GM19023 (cell line): ENCODE measurements at regions not wholly inside any gene's neighbourhood (a gene's known extent, or its start where the extent isn't known, plus 50 kb on each side); places are given as distances from the start of the nearest gene placed in this dataset.
"Not testable (repeated sequence)": the region's sequence is repeated elsewhere in the genome, so short reads cannot be mapped to it uniquely, and the experiment has no call there.

Experiments
- ATAC-seq: cut with Tn5 transposase; IDR thresholded peaks from one replicate; pipeline ENCODE4 v1.9.1; 2021; ENCODE audit warnings: mild to moderate bottlenecking, moderate library complexity; ENCODE audit not compliant: unreplicated experiment

DNA sequence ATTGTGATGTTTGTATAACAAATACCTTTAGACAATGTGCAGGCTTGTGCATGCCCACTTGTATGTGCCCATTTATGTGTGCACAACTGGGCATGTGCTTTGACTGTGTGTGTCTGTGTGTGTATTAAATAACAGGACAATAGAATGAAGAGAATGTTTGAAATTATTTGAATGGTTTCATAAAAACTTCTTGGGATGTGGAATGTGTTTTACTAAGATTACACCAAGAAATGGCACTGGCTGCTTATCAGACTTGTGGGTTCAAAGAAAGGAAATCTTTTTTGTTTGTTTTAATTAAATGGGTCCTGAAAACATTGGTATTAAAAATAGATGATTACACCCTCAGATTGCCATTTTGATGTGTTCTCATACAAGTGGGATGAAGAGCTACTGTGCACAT, 191.6 kb upstream of the CCN2 start:
- no peak for ATAC-seq

DNA sequence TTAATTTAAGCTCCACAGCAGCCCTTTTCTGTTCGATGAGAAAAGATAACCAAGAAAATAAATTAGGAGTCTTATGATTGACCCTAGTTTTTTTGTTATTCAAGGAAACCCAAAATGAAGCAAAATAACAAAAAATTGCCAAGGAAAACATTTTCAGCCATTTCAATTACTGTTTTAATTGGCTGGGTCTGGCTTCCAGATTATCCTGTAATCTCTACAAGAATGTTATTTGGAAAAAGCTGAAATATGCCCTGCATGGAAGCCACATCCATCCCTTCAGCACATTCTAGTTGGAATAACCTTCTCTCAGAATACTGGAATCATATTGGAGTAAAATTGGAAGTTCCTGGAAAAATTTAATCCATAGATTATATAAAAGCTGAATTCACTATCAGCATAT, 191.1 kb upstream of the CCN2 start:
- ATAC-seq: no peak

DNA sequence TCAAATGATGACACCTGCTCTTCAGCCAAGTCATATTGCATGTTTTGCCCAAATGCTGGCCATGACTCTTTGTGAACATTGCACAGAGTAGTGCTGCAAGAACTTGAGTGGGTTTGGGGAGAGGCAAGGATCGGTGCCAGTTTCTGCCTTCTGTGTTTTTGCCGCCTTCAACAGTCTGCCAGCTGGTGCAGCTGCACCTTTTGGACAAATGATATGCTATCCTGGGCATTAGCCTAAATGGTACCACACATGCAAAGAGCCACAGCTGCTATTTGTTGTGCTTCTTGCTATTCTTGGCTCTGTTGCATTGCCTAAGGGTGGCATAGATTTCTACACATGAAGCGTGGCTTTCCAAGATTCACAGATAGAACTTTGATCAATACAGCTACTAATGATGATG, 189.0 kb upstream of the CCN2 start:
- ATAC-seq: no peak

DNA sequence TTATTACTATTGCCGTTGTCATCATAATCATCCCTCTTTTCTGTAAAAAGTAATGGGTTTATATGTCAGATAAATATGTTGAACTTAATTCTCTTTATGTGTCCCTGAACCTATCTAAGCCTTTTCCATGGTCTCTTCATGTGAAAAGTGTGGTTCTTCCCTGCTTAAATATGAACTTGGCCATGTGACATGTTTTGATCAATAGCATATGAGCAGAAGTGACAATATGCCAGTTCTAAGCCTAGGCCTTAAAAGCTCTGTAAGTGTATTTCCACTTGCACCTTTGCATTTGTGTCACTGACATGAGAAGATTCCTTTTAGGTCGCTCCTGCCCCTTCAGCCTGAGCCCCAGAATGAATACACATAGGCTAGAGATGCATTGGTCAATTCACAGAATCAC, 188.4 kb upstream of the CCN2 start:
- ATAC-seq: no peak

DNA sequence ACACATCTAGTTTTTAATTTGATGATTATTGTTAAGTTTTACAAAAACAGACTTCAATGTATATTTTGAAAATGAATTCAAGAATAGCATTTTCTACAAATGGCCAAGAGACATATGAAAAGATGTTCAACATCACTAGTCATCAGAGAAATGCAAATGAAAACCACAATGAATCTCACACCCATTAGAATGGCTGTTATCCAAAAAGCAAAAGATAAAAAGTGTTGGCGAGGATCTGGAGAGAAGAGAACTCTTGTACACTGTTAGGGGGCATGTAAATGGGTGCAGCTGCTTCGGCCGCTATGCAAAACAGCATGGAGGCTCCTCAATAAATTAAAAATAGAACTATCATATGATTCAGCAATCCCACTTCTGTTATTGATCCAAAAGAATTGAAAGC, 185.8 kb upstream of the CCN2 start:
- ATAC-seq: no peak

DNA sequence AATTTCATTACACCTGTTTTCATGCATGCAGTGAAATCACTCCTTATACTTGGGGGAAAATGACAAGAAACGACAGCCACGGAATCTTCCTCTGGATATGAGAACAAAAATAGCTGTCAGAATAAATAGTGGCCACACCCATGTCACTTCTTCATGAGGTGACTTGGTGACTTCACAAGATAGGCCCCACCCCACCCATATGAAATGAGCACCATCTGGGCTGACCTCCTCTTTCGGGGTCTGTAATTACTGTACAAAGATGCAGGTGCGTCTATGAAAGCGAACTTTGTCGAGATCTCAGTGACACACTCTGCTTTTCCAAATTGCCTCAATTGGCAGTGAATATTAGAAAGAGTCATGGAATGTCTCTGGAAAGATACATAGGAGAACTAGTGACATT, 184.2 kb upstream of the CCN2 start:
- ATAC-seq: no peak

DNA sequence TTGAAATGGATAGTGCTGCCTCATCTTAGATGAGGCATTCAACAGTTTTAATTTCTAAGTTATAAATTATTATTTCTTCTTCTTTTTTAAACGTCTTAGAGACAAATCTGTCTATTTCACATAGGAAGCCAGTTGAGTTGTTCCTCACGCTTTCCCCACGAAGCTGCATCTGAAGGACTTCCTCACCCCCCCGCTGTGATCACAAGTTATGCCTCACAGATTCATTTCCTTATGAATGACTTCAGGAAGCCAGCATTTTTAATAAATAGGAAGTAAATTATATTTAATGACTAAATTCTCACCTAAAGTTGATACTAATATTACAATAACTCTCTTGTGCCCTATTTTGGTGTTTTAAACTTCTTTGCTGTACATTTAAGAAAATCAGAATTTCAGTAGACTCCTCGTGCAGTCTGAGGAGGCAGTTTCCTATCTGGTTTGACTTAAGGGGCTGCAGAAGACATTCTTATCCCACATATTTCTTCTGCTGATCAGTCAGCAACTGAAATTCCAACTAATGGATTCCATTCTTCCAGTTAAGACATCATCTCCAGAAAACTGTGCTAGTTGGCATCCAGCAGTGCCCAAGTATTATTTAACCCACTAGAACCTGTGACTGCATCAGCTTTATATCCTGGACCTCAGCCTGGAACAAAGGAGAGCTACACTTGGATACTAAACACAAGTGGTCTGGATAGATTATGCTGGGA, 182.7 kb upstream of the CCN2 start:
- no peak for ATAC-seq

DNA sequence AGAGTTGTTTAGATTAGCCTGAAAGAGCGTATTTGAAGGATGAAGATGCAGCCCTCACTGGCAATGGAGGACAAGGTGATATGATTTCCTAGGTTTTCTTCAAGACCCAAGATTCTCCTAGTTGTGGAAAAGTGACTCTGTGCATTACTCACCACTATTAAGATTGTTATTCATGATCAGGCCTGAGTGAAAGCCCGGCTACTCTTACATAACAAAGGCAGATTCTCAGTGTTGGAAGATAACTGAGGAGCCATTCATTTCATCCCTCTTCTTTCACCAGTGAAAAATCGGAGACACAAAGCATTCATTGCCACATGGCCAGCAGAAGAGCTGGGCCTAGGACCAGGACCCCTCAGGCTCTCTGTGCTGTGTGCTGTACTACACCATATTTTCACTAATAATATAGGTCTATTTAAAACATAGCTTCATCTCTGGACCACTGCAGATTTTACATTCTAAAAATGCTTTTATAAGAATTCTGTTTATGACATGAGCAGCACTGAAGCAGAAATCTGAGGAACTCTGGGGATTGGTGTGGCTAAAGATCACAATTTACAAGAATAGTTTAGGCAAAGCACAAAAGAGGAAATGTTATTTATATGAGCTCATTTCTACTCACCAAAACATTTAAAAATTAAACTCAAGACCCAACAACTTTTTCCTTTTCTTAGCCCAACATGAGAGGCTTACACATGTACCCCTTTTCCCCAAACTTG, 181.9 kb upstream of the CCN2 start:
- no peak for ATAC-seq

DNA sequence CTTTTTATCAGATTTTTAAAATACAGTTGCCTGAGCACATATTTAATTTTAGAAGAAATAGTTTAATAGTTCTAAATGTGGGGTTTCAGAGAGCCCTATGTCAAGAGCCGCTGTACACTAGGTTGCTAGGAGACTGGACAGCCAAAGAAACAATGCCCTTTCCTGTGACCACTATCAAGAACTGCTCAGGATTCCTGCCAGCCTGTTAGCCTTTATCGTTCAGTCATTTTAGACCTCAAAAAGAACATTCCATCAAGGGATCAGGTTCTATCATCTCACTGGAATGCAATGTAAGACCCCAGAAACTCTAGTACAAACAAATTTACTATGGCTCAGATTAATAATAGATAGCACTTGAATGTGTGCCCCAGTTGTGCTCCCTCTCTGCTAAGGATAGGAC, 181.2 kb upstream of the CCN2 start:
- ATAC-seq: no peak

DNA sequence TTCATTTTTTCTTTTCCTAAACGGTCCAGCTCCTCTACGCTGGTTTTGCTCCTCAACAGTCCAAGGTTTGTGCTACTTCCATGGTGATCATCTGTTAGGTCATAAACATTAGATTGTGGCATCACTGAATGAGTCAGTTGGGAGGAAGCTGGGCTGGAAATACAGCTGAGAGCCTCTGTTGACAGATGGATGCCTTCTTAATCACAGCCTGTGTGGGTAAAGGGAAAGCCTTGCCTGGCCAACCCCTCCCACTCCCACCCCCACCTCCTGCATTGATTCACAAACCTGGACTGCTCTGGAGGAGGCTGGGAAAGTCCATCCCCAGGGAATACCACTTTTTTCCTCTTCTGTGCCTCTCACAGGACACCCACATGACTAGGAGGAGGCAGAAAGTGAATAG, 180.6 kb upstream of the CCN2 start:
- no peak for ATAC-seq

DNA sequence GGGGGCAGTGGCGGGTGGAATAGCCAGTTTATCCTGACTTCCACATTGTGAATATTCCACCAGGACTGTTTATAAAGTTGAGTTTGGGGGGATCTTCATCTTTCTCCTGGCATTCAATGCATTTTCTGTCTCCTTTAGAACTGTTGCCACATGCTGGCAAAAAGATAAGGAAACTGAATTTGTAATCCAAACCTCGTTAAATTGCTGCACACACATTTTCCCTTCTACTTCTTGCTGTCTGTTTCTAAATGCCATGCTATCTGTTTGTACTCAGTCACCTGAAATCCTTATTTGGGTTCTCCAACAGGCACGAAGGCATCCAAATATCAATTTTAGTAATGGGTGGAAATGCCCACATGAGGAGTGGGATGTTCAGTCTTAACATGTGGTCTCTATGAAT, 180.2 kb upstream of the CCN2 start:
- ATAC-seq: no peak

DNA sequence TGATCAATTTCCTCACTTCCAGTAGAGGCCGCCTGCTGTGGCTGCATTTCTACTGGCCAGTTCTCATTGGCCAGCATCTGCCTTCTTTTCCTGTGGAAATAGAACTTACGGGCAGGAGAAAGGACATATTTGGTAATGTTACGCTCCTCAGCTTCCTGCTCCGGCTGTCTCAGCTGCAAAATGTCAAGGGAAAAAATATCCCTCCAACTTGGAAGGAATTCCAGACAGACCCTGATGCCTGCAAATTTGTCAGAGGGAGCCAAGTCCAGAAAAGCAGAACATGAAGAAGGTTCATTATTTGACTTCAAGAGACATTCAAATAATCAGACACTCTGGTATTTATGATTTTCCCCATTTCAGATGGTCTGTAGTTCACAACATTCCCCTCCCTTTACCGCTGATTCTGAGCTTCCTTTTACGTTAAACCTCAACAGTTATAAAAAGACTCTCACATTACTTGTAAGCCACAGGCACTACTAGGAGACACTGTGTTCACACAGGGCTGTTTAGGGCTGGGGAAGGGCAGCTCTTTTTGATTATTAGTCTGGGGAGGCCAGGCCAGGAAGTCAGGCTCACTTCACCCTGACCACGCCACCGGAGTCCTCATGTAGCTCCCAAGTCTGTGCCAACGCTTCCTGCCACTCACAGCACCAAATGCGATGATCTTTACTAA, 179.6 kb upstream of the CCN2 start:
- no peak for ATAC-seq

DNA sequence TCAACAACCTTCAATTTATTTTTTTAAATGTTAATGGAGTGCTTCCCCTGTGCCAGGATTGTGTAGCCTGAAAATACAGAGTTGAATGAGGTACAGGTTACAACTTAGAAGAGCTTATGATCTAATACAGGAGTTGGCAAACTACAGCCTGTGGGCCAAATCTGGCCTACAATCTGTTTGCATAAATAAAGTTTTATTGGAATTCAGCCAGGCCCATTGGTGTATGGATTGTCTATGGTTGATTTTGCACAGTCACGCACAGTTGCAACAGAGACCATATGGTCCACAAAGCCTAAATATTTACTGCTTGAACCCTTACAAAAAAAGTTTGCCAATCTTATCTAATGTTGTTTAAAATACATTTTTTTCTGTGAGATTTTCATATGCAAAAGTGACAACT, 177.3 kb upstream of the CCN2 start:
- no peak for ATAC-seq

DNA sequence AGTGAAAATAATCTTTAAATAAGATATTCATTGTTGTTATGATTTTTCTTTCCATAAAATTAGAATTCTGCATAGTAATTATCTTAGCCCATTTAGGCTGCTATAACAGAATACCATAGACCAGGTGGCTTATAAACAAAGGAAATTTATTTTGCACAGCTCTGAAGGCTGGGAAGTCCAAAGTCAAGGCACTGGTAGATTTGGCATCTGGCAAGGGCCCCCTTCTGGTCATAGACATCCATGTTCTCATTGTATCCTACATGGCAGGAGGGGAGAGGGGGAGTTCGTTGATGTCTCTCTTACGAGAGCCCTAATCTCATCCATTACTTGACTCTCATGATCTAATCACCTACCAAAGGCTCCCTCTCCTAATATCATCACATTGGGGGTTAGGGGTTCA, 175.0 kb upstream of the CCN2 start:
- no peak for ATAC-seq

DNA sequence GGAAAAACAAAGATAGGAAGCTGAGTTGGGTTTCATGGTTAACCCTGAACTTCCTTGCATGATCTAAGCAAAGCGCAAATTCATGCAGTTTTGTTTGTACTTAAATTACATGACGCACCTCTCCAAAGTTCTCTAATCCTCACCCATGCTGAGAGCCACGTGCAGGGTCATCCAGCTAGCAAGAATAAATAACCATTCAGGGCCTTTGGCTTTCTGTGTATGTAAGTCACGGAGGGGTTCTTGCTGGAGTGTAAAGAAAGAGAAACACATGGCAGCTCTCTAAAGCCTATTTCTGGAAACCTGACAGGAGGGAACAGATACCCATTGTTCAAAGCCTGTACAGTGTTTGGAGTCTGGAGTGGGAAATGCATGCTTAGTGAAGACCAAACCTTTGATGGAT, 171.7 kb upstream of the CCN2 start:
- ATAC-seq: no peak

DNA sequence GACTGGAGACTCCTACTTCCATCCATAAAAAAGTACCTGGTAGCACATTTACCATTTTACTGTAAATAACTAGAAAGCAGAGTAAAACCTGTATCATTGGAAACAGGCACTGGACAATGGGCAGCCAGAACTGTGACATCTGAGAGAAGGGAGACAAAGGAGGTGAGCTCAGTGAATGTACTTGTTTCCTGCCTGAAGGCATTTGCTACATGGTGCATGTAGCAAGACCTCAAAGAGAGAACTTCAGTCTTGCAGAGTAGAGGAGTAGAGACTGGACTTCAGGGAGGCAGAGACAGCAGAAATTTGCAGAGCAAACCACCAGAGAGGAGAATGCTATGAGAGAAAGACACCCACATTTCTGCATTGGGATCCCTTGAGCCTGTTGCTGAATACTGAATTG, 171.0 kb upstream of the CCN2 start:
- no peak for ATAC-seq

DNA sequence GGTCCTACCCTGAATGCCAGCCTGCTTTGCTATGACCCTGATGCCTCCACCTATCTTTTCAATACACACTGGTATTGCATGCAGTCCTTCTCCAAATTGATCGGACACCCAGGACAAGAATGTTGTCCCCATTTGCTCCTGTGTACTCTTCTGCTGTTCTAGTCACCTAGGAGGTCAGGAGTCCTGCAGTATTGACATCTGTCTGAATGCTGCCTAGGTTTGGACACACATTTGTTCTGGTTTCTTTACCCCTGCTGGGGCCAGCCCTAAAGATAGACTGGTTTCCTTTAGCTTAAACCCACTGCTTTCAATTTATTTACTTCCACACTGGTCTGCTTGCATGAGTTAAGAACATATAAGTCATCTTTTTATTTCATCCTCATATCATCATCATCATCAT, 167.0 kb upstream of the CCN2 start:
- ATAC-seq: no peak

DNA sequence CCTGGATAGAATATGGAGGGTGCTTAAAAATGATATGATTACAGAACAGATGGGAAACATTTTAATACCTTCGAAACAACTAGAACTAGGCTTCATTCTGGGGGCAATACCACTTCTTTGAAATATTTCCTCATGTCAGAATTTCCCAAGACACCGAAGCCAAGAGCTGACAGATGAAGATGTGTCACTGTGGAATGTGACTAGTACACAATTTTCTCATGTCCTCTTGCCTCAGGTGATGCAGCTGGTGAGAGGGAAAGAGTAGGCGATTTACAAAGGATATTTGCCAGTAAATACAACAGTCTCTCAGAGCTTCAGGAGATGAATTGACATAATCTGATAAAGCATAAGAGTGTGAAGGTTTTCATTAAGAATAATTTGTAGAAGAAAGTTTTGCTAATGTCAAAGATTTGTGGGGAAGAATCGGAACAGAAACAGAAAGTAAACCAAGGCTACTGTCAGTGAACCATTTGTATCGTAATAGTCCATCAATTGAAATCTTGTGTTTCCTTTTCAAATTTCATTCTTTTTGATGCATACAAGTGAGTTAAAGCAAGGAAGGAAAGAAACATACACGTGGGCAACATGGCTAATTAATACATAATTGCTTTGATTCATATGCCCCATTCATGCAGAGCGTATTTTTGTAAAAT, 164.7 kb upstream of the CCN2 start:
- no peak for ATAC-seq

DNA sequence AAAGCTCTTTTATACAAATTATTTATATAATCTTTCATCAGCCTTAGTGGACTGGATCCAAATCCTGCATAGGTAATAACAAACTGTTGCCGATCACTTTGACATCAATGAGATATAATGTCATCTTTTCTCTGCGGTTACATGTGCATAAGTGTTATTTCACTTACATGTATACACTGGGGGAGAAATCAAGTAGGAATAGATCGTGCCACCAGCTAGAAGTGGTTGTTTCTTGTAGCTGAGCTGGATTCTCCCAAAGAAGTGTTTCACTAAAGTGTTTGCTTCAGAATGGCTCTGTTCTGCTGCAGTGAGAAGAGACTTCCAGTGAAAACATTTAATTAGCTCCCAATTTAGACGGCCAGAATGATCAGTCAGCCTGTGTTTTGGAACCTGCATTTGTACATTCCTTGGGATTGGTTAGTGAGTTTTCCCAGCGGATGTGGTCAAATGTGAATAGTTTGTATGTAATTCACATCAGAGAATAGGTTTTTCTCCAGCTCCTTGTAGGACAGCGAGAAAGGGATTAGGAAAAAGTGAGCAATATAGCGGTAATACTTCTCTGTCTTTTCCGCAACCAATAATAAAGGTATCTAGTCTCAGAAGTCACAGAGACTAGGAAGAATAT, 163.1 kb upstream of the CCN2 start:
- no peak for ATAC-seq

DNA sequence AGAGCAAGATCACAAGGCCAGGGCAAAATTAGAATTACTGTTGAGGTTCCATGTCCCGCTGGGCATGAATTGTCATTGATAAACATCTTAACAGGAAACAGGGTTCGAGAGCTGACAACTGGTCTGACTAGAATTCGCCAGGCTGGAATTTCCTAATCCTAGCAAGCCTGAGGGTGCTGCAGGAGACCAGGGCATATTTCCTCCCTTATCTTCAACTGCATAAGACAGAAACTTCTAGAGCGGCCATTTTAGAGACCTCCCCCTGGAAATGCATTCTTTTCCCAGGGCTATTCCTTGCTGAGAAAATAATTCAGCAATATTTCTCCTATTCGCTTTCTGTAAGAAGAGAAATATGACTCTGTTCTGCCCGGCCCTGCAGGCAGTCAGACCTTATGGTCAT, 158.6 kb upstream of the CCN2 start:
- not testable (repeated sequence) for ATAC-seq

DNA sequence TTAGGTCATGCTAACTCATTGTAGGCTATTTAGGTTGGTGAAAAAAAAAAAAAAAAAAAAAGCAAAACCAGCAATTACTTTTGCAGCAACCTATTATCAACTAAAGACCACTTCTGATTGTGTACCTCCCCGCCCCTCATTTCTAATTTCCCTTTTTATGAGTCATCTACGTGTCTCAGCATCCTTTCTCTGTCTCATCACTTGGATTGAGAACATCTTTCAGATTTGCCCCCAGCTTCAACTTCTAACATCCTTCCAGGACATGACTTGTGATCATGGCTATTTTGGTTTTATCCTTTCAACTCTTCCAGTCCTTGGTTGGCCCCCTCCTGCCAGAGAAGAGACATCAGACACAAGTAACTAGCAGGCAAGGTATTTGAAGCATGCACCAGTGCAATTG, 156.7 kb upstream of the CCN2 start:
- ATAC-seq: no peak
